ENCODE measurements at regions not wholly inside any gene's neighbourhood (a gene's known extent, or its start where the extent isn't known, plus 50 kb on each side); places are given as distances from the start of the nearest gene placed in this dataset.
"Not testable (repeated sequence)": the region's sequence is repeated elsewhere in the genome, so short reads cannot be mapped to it uniquely, and the experiment has no call there.

GRCh38 chr12:105510526-105510925 lies 180.0 kb downstream of the C12orf75 start:
- H3K27ac ChIP-seq, result no peak overlapping the region
- H3K4me3 ChIP-seq, result no peak overlapping the region

GRCh38 chr12:105512861-105513260 lies 182.4 kb downstream of the C12orf75 start:
- H3K27ac ChIP-seq, H3K4me3 ChIP-seq: not testable (repeated sequence)

GRCh38 chr12:105522166-105522825 lies 191.8 kb downstream of the C12orf75 start:
- Histone ChIP-seq H3K27ac (no peak overlapping the region), H3K4me3 (no peak overlapping the region)

GRCh38 chr12:105523164-105524057 lies 192.9 kb downstream of the C12orf75 start:
- H3K4me3 ChIP-seq, result no peak overlapping the region
- no peak overlapping the region for H3K27ac ChIP-seq

GRCh38 chr12:105524961-105525360 lies 194.5 kb downstream of the C12orf75 start:
- Histone ChIP-seq H3K4me3 (no peak overlapping the region), H3K27ac (no peak overlapping the region)

GRCh38 chr12:105534068-105534467 lies 203.6 kb downstream of the C12orf75 start:
- Histone ChIP-seq H3K4me3 (no peak overlapping the region), H3K27ac (no peak overlapping the region)

- H3K4me3 ChIP-seq, H3K27ac ChIP-seq: not testable (repeated sequence)
Observed at GRCh38 chr12:105535033-105535432, 204.5 kb downstream of the C12orf75 start.

GRCh38 chr12:105538880-105539279 lies 208.4 kb downstream of the C12orf75 start:
- H3K27ac ChIP-seq, result no peak overlapping the region
- H3K4me3 ChIP-seq, result no peak overlapping the region

- peak overlapping the region in 1 of 21 experiments; percentile 2 for H3K27ac ChIP-seq
- H3K4me3 ChIP-seq, result no peak overlapping the region
Observed at GRCh38 chr12:105539735-105540134, 209.2 kb downstream of the C12orf75 start.

GRCh38 chr12:105547786-105548185 lies 217.3 kb downstream of the C12orf75 start:
- H3K4me3 ChIP-seq, result no peak overlapping the region

GRCh38 chr12:105548626-105549025 lies 218.1 kb downstream of the C12orf75 start:
- no peak overlapping the region for H3K4me3 ChIP-seq
- H3K27ac ChIP-seq, result no peak overlapping the region

More at GRCh38 chr12:105547786-105548185, 217.3 kb downstream of the C12orf75 start:
- H3K27ac ChIP-seq, result no peak overlapping the region

- Histone ChIP-seq H3K27ac (no peak overlapping the region), H3K4me3 (no peak overlapping the region)
Observed at GRCh38 chr12:105552056-105552455, 221.6 kb downstream of the C12orf75 start.

- H3K4me3 ChIP-seq, result no peak overlapping the region
- H3K27ac ChIP-seq, result no peak overlapping the region
Observed at GRCh38 chr12:105554223-105554678, 223.8 kb downstream of the C12orf75 start.

- H3K27ac ChIP-seq, result no peak overlapping the region
Observed at GRCh38 chr12:105554856-105555255, 224.4 kb downstream of the C12orf75 start.

GRCh38 chr12:105555556-105556295 lies 225.2 kb downstream of the C12orf75 start:
- Histone ChIP-seq H3K27ac (no peak overlapping the region), H3K4me3 (no peak overlapping the region)

More at GRCh38 chr12:105554856-105555255, 224.4 kb downstream of the C12orf75 start:
- H3K4me3 ChIP-seq, result no peak overlapping the region

GRCh38 chr12:105559310-105559709 lies 228.8 kb downstream of the C12orf75 start:
- Histone ChIP-seq H3K27ac (no peak overlapping the region), H3K4me3 (no peak overlapping the region)

- Histone ChIP-seq H3K27ac (peak overlapping the region in 9 of 21 experiments; percentile 13 to 59 (median 48)), H3K4me3 (no peak overlapping the region)
Observed at GRCh38 chr12:105561546-105562198, 231.2 kb downstream of the C12orf75 start.

- peak overlapping the region in 12 of 21 experiments; percentile 13 to 59 (median 46) for H3K27ac ChIP-seq
- H3K4me3 ChIP-seq, result no peak overlapping the region
Observed at GRCh38 chr12:105562199-105562971, 231.9 kb downstream of the C12orf75 start.

GRCh38 chr12:105567061-105567460 lies 236.6 kb downstream of the C12orf75 start:
- H3K27ac ChIP-seq, result no peak overlapping the region
- H3K4me3 ChIP-seq, result no peak overlapping the region

Data from skin epidermis (tissue), 12 donors.